Choroid plexus epithelial cell (primary cell): ENCODE measurements at regions not wholly inside any gene's neighbourhood (a gene's known extent, or its start where the extent isn't known, plus 50 kb on each side); places are given as distances from the start of the nearest gene placed in this dataset.

Experiments used
- DNase-seq: peaks from one replicate; pipeline ENCODE4 v3.0.0-alpha.2; 2010; ENCODE audit warnings: low read depth
- H3K4me3 ChIP-seq: 2 replicates; pipeline ENCODE4 v1.5.1; 2011; ENCODE audit warnings: low read depth, mild to moderate bottlenecking, control low read depth, low read length, moderate library complexity
- TF ChIP-seq, protein P1 (sequence below): conservative IDR thresholded peaks from 2 replicates; pipeline ENCODE4 v1.5.1; 2011; ENCODE audit warnings: low read depth, mild to moderate bottlenecking, control low read depth, inconsistent platforms, low read length, moderate library complexity

DNA sequence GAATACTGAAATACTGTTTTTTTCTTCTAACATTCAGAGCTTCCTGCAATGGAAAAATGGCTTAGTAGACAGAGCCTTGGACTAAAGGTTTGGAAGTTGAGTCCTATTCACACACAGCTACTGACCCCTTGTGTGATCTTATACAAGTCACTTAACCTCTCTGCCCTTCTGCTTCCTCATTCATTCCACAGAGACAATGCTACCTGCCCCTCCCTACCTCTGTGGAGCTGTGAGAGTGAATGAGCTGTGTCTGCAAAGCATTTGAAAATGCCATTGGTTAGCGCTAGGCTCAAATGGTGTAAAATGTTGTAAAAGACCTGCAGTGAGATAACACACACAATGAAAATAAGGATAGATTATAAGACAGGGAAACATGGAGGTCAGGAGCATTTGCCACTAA, 214.4 kb downstream of the BARHL2 start:
- TF ChIP-seq, protein P1, sequence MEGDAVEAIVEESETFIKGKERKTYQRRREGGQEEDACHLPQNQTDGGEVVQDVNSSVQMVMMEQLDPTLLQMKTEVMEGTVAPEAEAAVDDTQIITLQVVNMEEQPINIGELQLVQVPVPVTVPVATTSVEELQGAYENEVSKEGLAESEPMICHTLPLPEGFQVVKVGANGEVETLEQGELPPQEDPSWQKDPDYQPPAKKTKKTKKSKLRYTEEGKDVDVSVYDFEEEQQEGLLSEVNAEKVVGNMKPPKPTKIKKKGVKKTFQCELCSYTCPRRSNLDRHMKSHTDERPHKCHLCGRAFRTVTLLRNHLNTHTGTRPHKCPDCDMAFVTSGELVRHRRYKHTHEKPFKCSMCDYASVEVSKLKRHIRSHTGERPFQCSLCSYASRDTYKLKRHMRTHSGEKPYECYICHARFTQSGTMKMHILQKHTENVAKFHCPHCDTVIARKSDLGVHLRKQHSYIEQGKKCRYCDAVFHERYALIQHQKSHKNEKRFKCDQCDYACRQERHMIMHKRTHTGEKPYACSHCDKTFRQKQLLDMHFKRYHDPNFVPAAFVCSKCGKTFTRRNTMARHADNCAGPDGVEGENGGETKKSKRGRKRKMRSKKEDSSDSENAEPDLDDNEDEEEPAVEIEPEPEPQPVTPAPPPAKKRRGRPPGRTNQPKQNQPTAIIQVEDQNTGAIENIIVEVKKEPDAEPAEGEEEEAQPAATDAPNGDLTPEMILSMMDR: no peak
- no peak for DNase-seq
- no peak overlapping the region for H3K4me3 ChIP-seq

DNA sequence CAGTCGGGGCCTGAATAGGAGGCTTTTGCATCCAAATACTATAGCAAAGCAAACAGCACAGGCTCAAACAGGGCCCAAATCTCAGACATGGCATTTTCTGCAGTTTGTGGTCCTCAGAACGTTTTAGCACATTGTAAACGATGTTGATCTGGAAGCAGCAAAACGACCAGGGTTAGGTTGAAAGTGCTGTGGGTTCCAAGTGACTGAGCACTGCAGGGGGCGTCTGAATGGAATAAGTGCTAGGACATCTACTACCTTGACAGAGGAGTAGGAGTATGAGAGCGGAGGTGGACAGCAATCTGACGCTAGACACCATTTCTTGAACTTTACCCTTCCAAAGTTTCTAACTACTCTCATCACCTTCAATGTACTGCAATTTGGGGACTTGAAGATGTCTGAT, 214.9 kb downstream of the BARHL2 start:
- TF ChIP-seq, protein P1: no peak
- H3K4me3 ChIP-seq: no peak overlapping the region
- no peak for DNase-seq

DNA sequence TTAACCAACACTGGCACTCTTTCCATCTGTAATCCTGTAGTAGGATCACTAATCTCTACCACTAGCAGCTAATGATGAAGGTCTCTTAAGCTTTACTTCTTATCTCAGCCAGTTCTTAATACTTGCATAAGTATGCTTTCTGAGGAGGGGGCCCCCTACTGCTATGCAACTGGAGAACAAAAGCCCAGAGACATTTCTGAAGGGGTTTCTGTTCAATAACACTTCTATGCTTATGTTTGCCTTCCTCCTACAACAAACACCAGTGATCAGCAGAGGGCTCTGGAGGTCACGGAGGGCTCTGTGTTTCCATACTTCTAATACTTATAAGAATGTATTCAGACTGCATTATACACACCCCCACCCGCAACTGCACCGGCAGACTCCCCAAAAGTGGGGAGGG, 215.8 kb downstream of the BARHL2 start:
- H3K4me3 ChIP-seq: no peak overlapping the region
- no peak for DNase-seq
- TF ChIP-seq, protein P1: no peak

DNA sequence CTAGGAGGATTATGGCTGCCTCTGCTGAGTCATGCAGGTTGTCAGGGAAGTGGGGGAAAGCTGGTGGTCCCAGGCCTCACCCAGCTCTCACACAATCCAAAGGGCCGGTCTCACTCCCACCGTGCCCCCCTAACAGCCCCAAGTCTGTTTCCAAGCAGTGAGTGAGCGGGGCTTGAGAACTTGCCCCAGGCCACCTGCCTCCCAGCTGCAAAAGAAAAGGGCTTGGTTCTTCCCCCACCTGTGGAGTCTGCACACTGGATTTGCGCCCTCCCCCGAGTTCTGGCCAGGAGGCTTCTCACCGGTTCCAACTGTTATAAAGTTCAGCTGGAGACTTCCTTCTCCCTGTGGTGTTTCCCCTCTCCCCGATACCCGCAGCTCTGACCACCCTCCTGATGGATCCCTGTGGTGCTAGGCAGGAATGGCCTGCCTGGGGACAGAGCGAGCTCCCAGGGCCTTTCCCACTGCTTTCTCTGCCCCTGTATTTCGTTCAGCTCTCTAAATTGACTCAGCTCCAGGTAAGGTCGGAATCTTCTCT, 222.3 kb downstream of the BARHL2 start:
- no peak overlapping the region for H3K4me3 ChIP-seq
- TF ChIP-seq, protein P1: no peak
- no peak for DNase-seq

DNA sequence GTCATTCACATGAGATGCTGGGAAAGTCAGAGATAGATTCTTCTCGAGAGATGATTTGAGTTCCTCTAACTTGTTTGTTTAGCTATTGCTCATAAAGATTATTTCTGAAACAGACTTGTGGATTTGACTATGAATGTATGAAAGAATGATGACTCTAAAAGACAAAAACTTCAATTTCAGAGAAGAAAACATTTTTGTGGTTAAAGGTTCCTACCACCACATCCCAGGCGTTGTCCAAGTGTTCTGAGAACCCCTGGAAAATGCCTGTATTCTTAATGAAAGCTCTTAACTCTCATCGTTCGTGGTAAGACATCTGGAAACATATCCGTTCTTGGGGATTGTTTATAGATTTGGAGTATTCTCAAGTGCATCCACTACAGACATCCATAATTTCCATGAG, 228.7 kb downstream of the BARHL2 start:
- H3K4me3 ChIP-seq: no peak overlapping the region
- TF ChIP-seq, protein P1: no peak
- peak; percentile 68 for DNase-seq

DNA sequence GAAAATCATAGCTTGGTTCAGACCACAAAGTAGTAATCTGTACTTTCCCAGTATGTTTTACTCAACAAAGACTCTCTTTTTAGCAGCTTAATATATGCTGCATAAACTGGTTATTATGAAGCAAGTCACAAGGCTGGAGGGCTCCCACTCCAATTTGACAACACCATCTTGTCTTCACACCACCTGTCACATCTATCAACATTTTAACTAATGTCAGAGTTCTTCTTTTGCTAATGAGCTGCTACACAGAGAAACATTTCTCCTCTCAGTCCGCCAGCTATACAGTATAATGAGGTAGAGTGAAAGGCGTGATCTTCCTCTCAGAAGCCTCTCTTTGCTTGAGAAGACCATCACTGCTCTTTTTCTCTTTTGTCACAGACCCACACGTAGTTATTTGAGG, 230.1 kb downstream of the BARHL2 start:
- DNase-seq: no peak
- TF ChIP-seq, protein P1: no peak
- no peak overlapping the region for H3K4me3 ChIP-seq

DNA sequence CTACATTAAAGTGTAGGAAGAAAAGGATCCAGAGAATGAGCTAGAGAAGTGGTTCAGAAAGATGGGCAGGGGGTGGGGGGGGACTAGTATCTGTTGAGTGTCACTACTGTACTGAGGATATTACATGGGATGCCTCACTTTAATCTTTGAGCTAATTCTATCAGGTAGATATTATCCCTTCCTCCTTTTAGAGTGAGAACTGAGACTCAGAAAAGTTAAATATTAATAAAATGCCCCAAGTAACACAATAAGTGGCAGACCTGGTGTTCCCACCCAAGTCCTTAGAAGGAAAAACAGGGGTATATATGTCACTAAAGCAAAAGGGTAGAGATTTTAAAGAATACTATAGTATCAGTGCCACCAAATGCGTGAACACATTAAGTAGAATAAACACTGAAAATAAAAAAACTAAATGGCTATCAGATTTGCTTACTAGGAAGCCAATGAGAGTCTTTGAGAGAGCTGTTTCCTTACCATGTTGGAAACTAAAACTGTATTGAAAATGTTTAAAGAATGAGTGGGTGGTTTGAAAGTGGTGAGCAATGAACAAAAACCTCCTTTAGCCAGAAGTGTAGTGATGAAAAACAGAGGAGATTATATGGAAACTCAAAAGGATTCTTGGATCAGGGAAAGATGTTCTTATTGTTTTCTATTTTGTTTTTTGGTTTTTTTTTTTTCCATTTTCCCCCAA, 230.8 kb downstream of the BARHL2 start:
- H3K4me3 ChIP-seq: no peak overlapping the region
- TF ChIP-seq, protein P1: no peak
- no peak for DNase-seq
